GM18505 (cell line): ENCODE measurements at regions not wholly inside any gene's neighbourhood (a gene's known extent, or its start where the extent isn't known, plus 50 kb on each side); places are given as distances from the start of the nearest gene placed in this dataset.

Source experiments
- ATAC-seq: cut with Tn5 transposase; IDR thresholded peaks from one replicate; pipeline ENCODE4 v1.9.1; 2021; ENCODE audit not compliant: unreplicated experiment
- POLR2A ChIP-seq: IDR thresholded peaks from 4 replicates; pipeline ENCODE4 v1.6.1; 2011; ENCODE audit warnings: borderline replicate concordance; ENCODE audit not compliant: insufficient read depth, insufficient read length; ENCODE audit errors: extremely low read depth

GRCh38 chrX:106510713-106511403 is 100.9 kb upstream of the RADX start:
- no peak for TF ChIP-seq POLR2A
- ATAC-seq = no peak
